GM12878 (cell line): ENCODE measurements at regions not wholly inside any gene's neighbourhood (a gene's known extent, or its start where the extent isn't known, plus 50 kb on each side); places are given as distances from the start of the nearest gene placed in this dataset.

Experiments
- ATAC-seq: fragments of 200-7000 bp; cut with Tn5 transposase; 3 replicates; pipeline ENCODE4 v1.9.1; 2020; ENCODE audit warnings: mild to moderate bottlenecking, moderate library complexity
- BruUV-seq: library from RNA; stranded (reverse); fragments of 400-500 nt; replicated peaks from 2 replicates; lab custom pipeline; 2021; lab: Mats Ljungman, UMichigan
- CTCF ChIA-PET: fragments of 300-600 bp; sonication (Branson Sonifier 250); formaldehyde crosslinking; extraction: SDS; loops from one replicate; lab custom pipeline; 2021; ENCODE audit warnings: inconsistent platforms; lab: Yijun Ruan, JAX
- POLR2A ChIA-PET: fragments of 350-600 bp; formaldehyde crosslinking; extraction: SDS; loops from one replicate; lab custom pipeline; 2021; ENCODE audit warnings: inconsistent platforms; lab: Charles Lee
- RAD21 ChIA-PET: fragments of 300-600 bp; sonication (Branson Sonifier 250); formaldehyde crosslinking; loops from one replicate; lab custom pipeline; 2023; ENCODE audit warnings: antibody characterized with exemption; ENCODE audit not compliant: unreplicated experiment; lab: Charles Lee
- SMC1A ChIA-PET: fragments of 300-600 bp; sonication (Branson Sonifier 250); formaldehyde crosslinking; loops from one replicate; lab custom pipeline; 2023; ENCODE audit not compliant: unreplicated experiment, uncharacterized antibody; lab: Charles Lee
- DNase-seq: peaks from one replicate; pipeline ENCODE4 v3.0.0-alpha.2; 2011; ENCODE audit warnings: low read depth, low spot score
- FAIRE-seq: peaks from 3 replicates; lab custom pipeline; 2011; peaks lifted over from hg19 to GRCh38; lab: Jason Lieb, UNC
- H2AFZ ChIP-seq: 2 replicates; pipeline ENCODE4 v1.6.0; 2011; ENCODE audit warnings: low read depth, low read length, control low read depth; ENCODE audit not compliant: control insufficient read depth
- H3K27ac ChIP-seq: 2 replicates; pipeline ENCODE4 v1.5.1; 2011; ENCODE audit warnings: control low read depth; ENCODE audit not compliant: control insufficient read depth, insufficient read depth
- H3K27me3 ChIP-seq, 2 experiments: replicated peaks in 1 of 2; 2 replicates each; pipeline versions ENCODE4 v1.6.0 to v1.6.1; 2011; ENCODE audit warnings: low read length in 1 of 2; ENCODE audit not compliant: control insufficient read depth in 2 of 2, insufficient read depth in 2 of 2
- H3K36me3 ChIP-seq, 2 experiments: 2 replicates each; pipeline ENCODE4 v1.5.1; 2011; ENCODE audit warnings: low read length in 1 of 2; ENCODE audit not compliant: control insufficient read depth in 2 of 2, insufficient read depth in 2 of 2
- H3K4me1 ChIP-seq: 2 replicates; pipeline ENCODE4 v1.6.1; 2011; ENCODE audit warnings: mild to moderate bottlenecking, low read length, moderate library complexity, mixed read lengths; ENCODE audit not compliant: control insufficient read depth, insufficient read depth
- H3K4me2 ChIP-seq: 2 replicates; pipeline ENCODE4 v1.6.0; 2011; ENCODE audit warnings: control low read depth; ENCODE audit not compliant: control insufficient read depth, insufficient read depth
- H3K4me3 ChIP-seq: fragments of 200-600 bp; sonication (generic); 2 replicates; pipeline ENCODE4 v1.5.1; 2016
- H3K79me2 ChIP-seq: 2 replicates; pipeline ENCODE4 v1.6.0; 2011; ENCODE audit warnings: low read length; ENCODE audit not compliant: control insufficient read depth, insufficient read depth
- H3K9ac ChIP-seq: 2 replicates; pipeline ENCODE4 v1.8.0; 2011; ENCODE audit warnings: low read length, control low read depth, mixed read lengths; ENCODE audit not compliant: control insufficient read depth, insufficient read depth
- H3K9me3 ChIP-seq: replicated peaks from 3 replicates; pipeline ENCODE4 v1.5.1; 2011; ENCODE audit warnings: mild to moderate bottlenecking, low read length; ENCODE audit not compliant: control insufficient read depth, insufficient read depth
- H4K20me1 ChIP-seq: 2 replicates; pipeline ENCODE4 v1.6.0; 2011; ENCODE audit not compliant: control insufficient read depth, insufficient read depth
- MLLT1 ChIP-seq: fragments of 450-650 bp; IDR thresholded peaks from 2 replicates; pipeline ENCODE4 v1.6.1; 2016; ENCODE audit warnings: mild to moderate bottlenecking
- NFYB ChIP-seq: IDR thresholded peaks from 2 replicates; pipeline ENCODE4 v1.6.1; 2011; ENCODE audit warnings: low read depth, mild to moderate bottlenecking, low read length, improper control_type of control experiment, moderate library complexity; ENCODE audit not compliant: insufficient read depth
- PAX5 ChIP-seq: IDR thresholded peaks from 2 replicates; pipeline ENCODE4 v1.6.1; 2011; ENCODE audit warnings: low read depth, low read length, borderline replicate concordance
- TCF12 ChIP-seq: IDR thresholded peaks from 2 replicates; pipeline ENCODE4 v1.6.1; 2011; ENCODE audit warnings: low read depth, mild to moderate bottlenecking, low read length
- WGBS: methylation state at CpG from one replicate; pipeline ENCODE4 v1.1.6; 2016; ENCODE audit warnings: low lambda C conversion rate; ENCODE audit not compliant: insufficient replicate concordance, insufficient coverage; ENCODE audit errors: missing lambda C conversion rate; 5-methylcytosine and 5-hydroxymethylcytosine counted together
- in situ Hi-C: fragments of 300-500 bp; cut with MboI; formaldehyde crosslinking; loops from 9 replicates; pipeline ENCODE4 v1.14.3; 2018; ENCODE audit warnings: mixed read lengths
- intact Hi-C: fragments of 100-400 bp; cut with micrococcal nuclease; formaldehyde crosslinking; loops from one replicate; pipeline ENCODE4 v1.14.2; 2022; ENCODE audit not compliant: unreplicated experiment

- ATAC-seq (no peak), FAIRE-seq (no peak)
- no peak overlapping the region for H3K27ac ChIP-seq
- ChIA-PET RAD21 (no interaction called here), SMC1A (no interaction called here)
- H3K9me3 ChIP-seq = no peaks in the 10 kb centered on the region; the same call in 2 of the 3 replicates
- H4K20me1 ChIP-seq = no peaks in the 10 kb centered on the region
- no peaks in the 10 kb centered on the region for H3K27me3 ChIP-seq
- no peaks in the 10 kb centered on the region for H3K36me3 ChIP-seq
- BruUV-seq = no TSS peak
- no peaks in the 10 kb centered on the region for H3K79me2 ChIP-seq
- no peaks in the 10 kb centered on the region for H3K4me1 ChIP-seq
- no peak for TF ChIP-seq MLLT1
- 0 out of 2 replicates have a peak, but pooled peaks have one; percentile 7 for TF ChIP-seq NFYB
- TF ChIP-seq, all 136 proteins: peak for 1
- no peak overlapping the region for H3K4me2 ChIP-seq
- in situ Hi-C loops (no loop called here), intact Hi-C loops (no loop called here)
- H3K4me3 ChIP-seq = no peak overlapping the region
- no peak for DNase-seq
- WGBS = 50% methylated on average over 2 of the region's 2 CpGs
- CTCF ChIA-PET = interaction anchor here (1.4 kb wide), 1 partner anchor 537 kb away, joined by 3 read pairs; no protein-coding TSS in a partner anchor
- H2AFZ ChIP-seq = no peak overlapping the region
- POLR2A ChIA-PET = no interaction called here
- H3K9ac ChIP-seq = no peak overlapping the region
Observed at GRCh38 chr5:56301069-56301468, 67.9 kb upstream of the ANKRD55 start.

- in situ Hi-C loops = no loop called here
- ChIA-PET CTCF (interaction anchor here (1.0 to 2.0 kb wide), 3 partner anchors 16 to 29 kb away, joined by 3 to 4 read pairs (median 3); no protein-coding TSS in a partner anchor), RAD21 (no interaction called here)
Observed at GRCh38 chr5:56299212-56299611, 66.1 kb upstream of the ANKRD55 start.

More at GRCh38 chr5:56299212-56299611, 66.1 kb upstream of the ANKRD55 start:
- Histone ChIP-seq H3K27ac (no peak overlapping the region), H3K36me3 (no peaks in the 10 kb centered on the region), H3K27me3 (no peaks in the 10 kb centered on the region), H2AFZ (no peak overlapping the region), H4K20me1 (no peaks in the 10 kb centered on the region), H3K9me3 (no peaks in the 10 kb centered on the region; the same call in 2 of the 3 replicates), H3K4me1 (no peaks in the 10 kb centered on the region), H3K4me3 (no peak overlapping the region), H3K79me2 (no peaks in the 10 kb centered on the region), H3K9ac (no peak overlapping the region), H3K4me2 (no peak overlapping the region)
- DNase-seq (no peak), ATAC-seq (no peak), FAIRE-seq (no peak)
- SMC1A ChIA-PET = interaction anchor here (1.1 kb wide), 1 partner anchor 11 kb away, joined by 3 read pairs; no protein-coding TSS in a partner anchor
- TF ChIP-seq PAX5 = no peak
- no peak for TF ChIP-seq TCF12
- no TSS peak for BruUV-seq
- 53% methylated on average over 5 of the region's 5 CpGs for WGBS
- intact Hi-C loops = no loop called here
- POLR2A ChIA-PET = no interaction called here
